ENCODE measurements at regions not wholly inside any gene's neighbourhood (a gene's known extent, or its start where the extent isn't known, plus 50 kb on each side); places are given as distances from the start of the nearest gene placed in this dataset.

DNA sequence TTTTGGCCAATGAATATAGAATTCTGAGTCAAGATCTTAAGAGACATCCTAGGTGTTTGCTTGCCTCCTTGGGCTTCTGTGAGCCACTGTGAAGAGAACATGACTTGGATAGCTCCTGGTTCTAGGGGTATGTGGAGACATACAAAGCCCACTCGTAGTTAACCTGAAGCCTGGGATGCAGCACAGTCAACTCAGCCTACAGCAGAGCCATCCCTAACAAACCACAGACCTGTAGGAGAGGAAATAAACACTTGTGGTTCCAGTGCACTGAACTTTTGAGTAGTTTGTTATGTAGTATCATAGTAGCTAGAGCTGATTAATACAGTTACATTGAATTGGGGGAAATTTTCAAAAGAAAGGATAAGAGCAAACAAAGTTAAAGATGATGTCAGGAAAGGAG lies 474.4 kb upstream of the HSF2 start:
- WGBS, 2 experiments (ENCODE audit: low coverage in 1 of 2, low lambda C conversion rate in 2 of 2, missing lambda C conversion rate in 2 of 2): 94 to 96% methylated on average over 1 of the region's 1 CpG
- Histone ChIP-seq H3K27me3 (replicated peaks; ENCODE audit: insufficient read depth) (no peaks in the 10 kb centered on the region), H3K9me2 (ENCODE audit: insufficient read depth) (no peaks in the 10 kb centered on the region), H4K20me1 (ENCODE audit: insufficient read depth) (no peaks in the 10 kb centered on the region), H3K4me1 (ENCODE audit: insufficient read depth) (peaks cover 7% of the 10 kb centered on the region; the same call in 1 of the 2 replicates), H3K36me3 (ENCODE audit: low read depth) (no peaks in the 10 kb centered on the region), H2AFZ (no peak overlapping the region), H3K4me3 (no peak overlapping the region), H3K27ac (no peak overlapping the region), H3K79me2 (ENCODE audit: insufficient read depth) (no peaks in the 10 kb centered on the region), H3K9ac (no peak overlapping the region), H3K4me2 (ENCODE audit: unreplicated experiment) (no peak overlapping the region), H3F3A (ENCODE audit: insufficient read depth) (no peaks in the 10 kb centered on the region), H3K9me3 (ENCODE audit: low read depth) (no peaks in the 10 kb centered on the region)
- no peak for TF ChIP-seq EZH2phosphoT487 (IDR thresholded peaks at IDR 0.05; ENCODE audit: insufficient read depth, low read depth)
- TF ChIP-seq EZH2 (IDR thresholded peaks at IDR 0.05; ENCODE audit: insufficient read depth, poor library complexity, severe bottlenecking): no peak
- in situ Hi-C loops (cut with MboI): no loop called here
- no peak for DNase-seq

DNA sequence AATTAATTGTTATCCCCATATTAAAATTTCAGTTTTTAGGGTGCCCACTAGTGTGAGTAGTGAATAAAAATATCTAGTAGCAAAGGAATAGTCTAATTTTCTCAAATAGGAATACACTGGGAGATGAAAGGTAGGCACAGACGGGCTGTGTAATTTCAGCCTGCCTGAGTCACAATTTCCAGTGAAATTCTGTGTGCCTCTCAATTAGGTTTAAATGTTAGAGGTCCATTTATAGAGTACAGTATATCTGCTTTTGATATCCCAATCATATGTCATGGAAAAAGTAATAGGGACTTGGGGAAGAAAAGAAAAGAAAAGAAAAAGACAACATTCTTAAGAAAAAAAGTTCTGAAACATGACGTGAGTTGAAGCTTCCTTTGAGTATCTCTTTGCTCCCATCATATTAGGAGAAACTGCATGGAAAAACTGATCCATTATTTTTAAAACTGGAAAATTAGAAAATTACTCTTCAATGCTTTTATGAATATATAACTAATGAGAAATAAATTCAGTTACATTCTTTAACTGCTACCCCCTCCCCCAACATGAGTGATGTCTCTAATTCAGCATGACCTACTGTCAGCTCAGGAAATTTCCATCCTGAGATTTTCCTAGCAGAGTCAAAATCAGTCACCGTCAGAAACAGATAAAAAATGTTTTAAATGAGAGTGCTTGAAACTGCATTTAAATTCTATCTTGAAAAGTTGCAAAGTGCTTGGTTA lies 473.8 kb upstream of the HSF2 start:
- no peaks in the 10 kb centered on the region for H3K36me3 ChIP-seq (ENCODE audit: low read depth)
- H3K9me3 ChIP-seq (ENCODE audit: low read depth): no peaks in the 10 kb centered on the region
- H3K9me2 ChIP-seq (ENCODE audit: insufficient read depth): no peaks in the 10 kb centered on the region
- H3K4me2 ChIP-seq (ENCODE audit: unreplicated experiment): no peak overlapping the region
- in situ Hi-C loops (cut with MboI): no loop called here
- no peaks in the 10 kb centered on the region for H3K27me3 ChIP-seq (replicated peaks; ENCODE audit: insufficient read depth)
- no peak for DNase-seq
- H3K9ac ChIP-seq: no peak overlapping the region
- WGBS, 2 experiments (ENCODE audit: low coverage in 1 of 2, low lambda C conversion rate in 2 of 2, missing lambda C conversion rate in 2 of 2): 88 to 89% methylated on average over 3 of the region's 3 CpGs
- H3K4me3 ChIP-seq: no peak overlapping the region
- no peaks in the 10 kb centered on the region for H4K20me1 ChIP-seq (ENCODE audit: insufficient read depth)
- H3K27ac ChIP-seq: no peak overlapping the region
- TF ChIP-seq EZH2phosphoT487 (IDR thresholded peaks at IDR 0.05; ENCODE audit: insufficient read depth, low read depth) (no peak), EZH2 (IDR thresholded peaks at IDR 0.05; ENCODE audit: insufficient read depth, poor library complexity, severe bottlenecking) (no peak)
- H3F3A ChIP-seq (ENCODE audit: insufficient read depth): no peaks in the 10 kb centered on the region
- no peaks in the 10 kb centered on the region for H3K79me2 ChIP-seq (ENCODE audit: insufficient read depth)
- H2AFZ ChIP-seq: no peak overlapping the region
- H3K4me1 ChIP-seq (ENCODE audit: insufficient read depth): peaks cover 7% of the 10 kb centered on the region; the same call in 1 of the 2 replicates

DNA sequence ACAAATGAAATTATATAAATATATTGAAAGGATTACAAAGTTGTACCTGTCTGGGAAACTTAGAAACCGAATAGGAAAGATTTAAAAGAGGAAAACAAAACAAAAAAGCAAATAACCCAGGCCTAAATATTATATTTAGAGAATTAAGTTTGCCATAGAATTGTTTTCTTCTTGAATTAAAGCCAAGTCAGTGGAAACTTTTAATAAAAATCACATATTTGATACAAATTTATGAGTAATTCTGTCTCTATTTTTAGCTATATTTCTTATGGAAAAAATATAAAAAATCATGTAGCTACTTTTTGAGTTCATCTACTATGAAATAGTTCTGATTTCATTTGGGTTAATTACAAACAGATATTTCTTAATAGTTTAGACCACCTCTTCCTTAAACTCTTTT lies 470.2 kb upstream of the HSF2 start:
- H2AFZ ChIP-seq: no peak overlapping the region

GRCh38 chr6:121932076-121932991 lies 467.1 kb upstream of the HSF2 start:
- peak overlapping the region; percentile 85 for H3K4me2 ChIP-seq (ENCODE audit: unreplicated experiment)
- peak overlapping the region; percentile 49; the same call in 1 of the 2 replicates for H3K9ac ChIP-seq
- H3K27ac ChIP-seq: peak overlapping the region; percentile 78
- H3K9me3 ChIP-seq (ENCODE audit: low read depth): no peaks in the 10 kb centered on the region
- no peaks in the 10 kb centered on the region for H4K20me1 ChIP-seq (ENCODE audit: insufficient read depth)
- peak; percentile 97 for DNase-seq
- TF ChIP-seq EZH2 (IDR thresholded peaks at IDR 0.05; ENCODE audit: insufficient read depth, poor library complexity, severe bottlenecking): no peak
- TF ChIP-seq EZH2phosphoT487 (IDR thresholded peaks at IDR 0.05; ENCODE audit: insufficient read depth, low read depth): 0 out of 2 replicates have a peak, but pooled peaks have one; percentile 44
- H3K36me3 ChIP-seq (ENCODE audit: low read depth): no peaks in the 10 kb centered on the region
- H2AFZ ChIP-seq: peak overlapping the region; percentile 25
- WGBS, 2 experiments (ENCODE audit: low coverage in 1 of 2, low lambda C conversion rate in 2 of 2, missing lambda C conversion rate in 2 of 2): 3% methylated on average over 13 of the region's 13 CpGs
- peak overlapping the region; percentile 61 for H3K4me3 ChIP-seq
- in situ Hi-C loops (cut with MboI): no loop called here
- peaks cover 15% of the 10 kb centered on the region for H3F3A ChIP-seq (ENCODE audit: insufficient read depth)
- no peaks in the 10 kb centered on the region for H3K27me3 ChIP-seq (replicated peaks; ENCODE audit: insufficient read depth)
- peaks cover 25% of the 10 kb centered on the region for H3K4me1 ChIP-seq (ENCODE audit: insufficient read depth)
- H3K9me2 ChIP-seq (ENCODE audit: insufficient read depth): no peaks in the 10 kb centered on the region
- H3K79me2 ChIP-seq (ENCODE audit: insufficient read depth): no peaks in the 10 kb centered on the region

More for the DNA sequence above, 470.2 kb upstream of the HSF2 start:
- no peaks in the 10 kb centered on the region for H4K20me1 ChIP-seq (ENCODE audit: insufficient read depth)
- H3K4me1 ChIP-seq (ENCODE audit: insufficient read depth): peaks cover 27% of the 10 kb centered on the region
- H3K79me2 ChIP-seq (ENCODE audit: insufficient read depth): no peaks in the 10 kb centered on the region
- H3K36me3 ChIP-seq (ENCODE audit: low read depth): no peaks in the 10 kb centered on the region
- H3K9ac ChIP-seq: no peak overlapping the region
- H3F3A ChIP-seq (ENCODE audit: insufficient read depth): peaks cover 15% of the 10 kb centered on the region
- H3K4me2 ChIP-seq (ENCODE audit: unreplicated experiment): no peak overlapping the region
- TF ChIP-seq EZH2 (IDR thresholded peaks at IDR 0.05; ENCODE audit: insufficient read depth, poor library complexity, severe bottlenecking): no peak
- TF ChIP-seq EZH2phosphoT487 (IDR thresholded peaks at IDR 0.05; ENCODE audit: insufficient read depth, low read depth): no peak
- no peaks in the 10 kb centered on the region for H3K27me3 ChIP-seq (replicated peaks; ENCODE audit: insufficient read depth)
- no peaks in the 10 kb centered on the region for H3K9me3 ChIP-seq (ENCODE audit: low read depth)
- H3K9me2 ChIP-seq (ENCODE audit: insufficient read depth): no peaks in the 10 kb centered on the region
- H3K27ac ChIP-seq: no peak overlapping the region
- in situ Hi-C loops (cut with MboI): no loop called here
- 89% methylated on average over 1 of the region's 1 CpG for WGBS, 2 experiments (ENCODE audit: low coverage in 1 of 2, low lambda C conversion rate in 2 of 2, missing lambda C conversion rate in 2 of 2)
- no peak overlapping the region for H3K4me3 ChIP-seq
- no peak for DNase-seq
